GM19328 (cell line): ENCODE measurements at regions not wholly inside any gene's neighbourhood (a gene's known extent, or its start where the extent isn't known, plus 50 kb on each side); places are given as distances from the start of the nearest gene placed in this dataset.
"Not testable (repeated sequence)": the region's sequence is repeated elsewhere in the genome, so short reads cannot be mapped to it uniquely, and the experiment has no call there.

ENCODE experiments used
- ATAC-seq: cut with Tn5 transposase; IDR thresholded peaks from one replicate; pipeline ENCODE4 v1.9.1; 2021; ENCODE audit warnings: mild to moderate bottlenecking, moderate library complexity; ENCODE audit not compliant: unreplicated experiment

DNA sequence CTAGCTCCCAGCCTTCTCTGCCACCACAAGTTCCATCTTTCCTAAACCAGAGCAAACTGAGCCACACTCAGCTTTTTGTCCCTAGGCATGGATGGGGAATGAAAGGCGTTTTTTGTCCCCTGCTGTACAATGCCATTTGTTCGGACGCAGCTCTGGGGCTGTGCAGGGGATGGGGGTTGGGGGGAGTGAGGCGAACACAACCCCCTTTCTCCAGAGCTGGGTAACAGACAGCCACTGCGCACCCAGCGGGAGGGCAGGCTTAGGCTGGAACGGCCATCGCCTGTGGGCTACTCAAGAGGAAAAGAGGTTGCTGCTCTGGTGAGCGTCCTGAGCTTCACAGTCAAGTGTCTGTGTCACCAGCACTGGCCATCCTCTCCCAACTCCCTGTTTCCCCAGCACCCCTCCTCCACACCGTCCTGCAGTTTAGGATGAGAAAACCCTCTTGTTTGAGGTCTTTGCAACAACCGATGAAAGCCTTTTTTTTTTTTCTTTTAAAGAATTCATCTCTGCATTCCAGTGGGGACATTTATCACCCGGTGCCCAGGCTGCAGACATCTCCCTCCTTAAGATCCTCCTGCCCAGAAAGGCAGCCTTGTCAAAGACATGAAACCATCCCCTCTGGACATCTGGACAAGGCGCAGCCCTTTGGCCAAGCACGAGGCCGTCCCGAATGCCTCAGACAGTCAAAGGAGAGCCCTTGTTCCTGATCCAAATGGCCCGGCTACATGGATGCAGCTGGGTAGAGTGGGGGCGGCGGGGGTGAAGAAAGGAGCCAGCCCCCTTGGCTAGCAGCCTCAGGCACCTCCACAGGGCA is 419.6 kb downstream of the BCOR start:
- ATAC-seq = no peak

DNA sequence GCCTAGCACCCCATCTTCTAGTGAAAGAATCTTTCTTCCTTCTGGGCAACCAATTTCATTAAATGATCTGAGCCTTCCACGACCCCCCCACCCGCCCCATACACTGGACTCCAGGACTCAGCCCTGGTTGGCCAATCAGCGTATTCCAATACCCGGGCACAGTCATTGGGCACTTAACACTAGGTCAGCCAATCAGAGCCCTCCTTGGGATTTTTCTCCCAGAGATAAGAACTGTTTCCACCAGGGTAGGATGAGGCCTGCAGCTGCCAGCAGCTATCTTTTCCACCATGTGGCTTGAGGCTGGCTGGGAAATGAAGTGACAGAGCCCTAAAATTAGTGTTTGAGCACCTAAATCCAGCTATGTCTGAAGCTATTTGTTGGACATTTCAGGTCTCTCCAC is 418.8 kb downstream of the BCOR start:
- ATAC-seq = no peak

DNA sequence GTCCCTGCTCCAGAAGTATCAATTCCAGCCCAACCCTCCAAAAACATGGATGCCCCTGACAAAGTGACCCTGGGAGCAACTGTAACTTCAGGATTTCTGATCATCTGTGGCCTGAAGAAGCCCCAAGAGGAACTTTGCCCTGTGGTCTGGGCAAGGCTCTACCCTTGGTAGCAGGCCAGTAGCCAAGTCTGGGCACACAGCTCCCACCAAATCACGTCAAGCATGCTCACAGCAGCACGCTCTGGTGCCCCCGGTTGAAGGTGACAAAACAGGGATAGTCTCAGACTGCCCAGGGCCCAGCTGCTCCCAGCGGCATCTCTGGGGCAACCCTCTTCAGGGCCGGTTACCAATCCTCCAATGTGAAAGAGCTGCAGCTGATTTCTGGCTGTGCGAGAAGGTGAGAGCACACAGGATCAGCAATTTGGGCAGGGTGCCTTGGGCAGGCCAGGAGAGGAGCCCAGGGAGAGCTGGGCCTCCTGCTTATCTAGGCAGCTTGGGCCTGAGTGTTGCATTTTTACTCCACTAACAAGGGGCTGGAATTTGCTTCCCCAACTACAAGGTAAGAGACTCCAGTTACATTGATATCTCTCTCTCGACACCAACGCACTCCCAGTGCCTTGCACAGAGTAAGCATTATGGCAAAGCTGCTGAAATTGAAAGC is 418.1 kb downstream of the BCOR start:
- ATAC-seq = no peak

DNA sequence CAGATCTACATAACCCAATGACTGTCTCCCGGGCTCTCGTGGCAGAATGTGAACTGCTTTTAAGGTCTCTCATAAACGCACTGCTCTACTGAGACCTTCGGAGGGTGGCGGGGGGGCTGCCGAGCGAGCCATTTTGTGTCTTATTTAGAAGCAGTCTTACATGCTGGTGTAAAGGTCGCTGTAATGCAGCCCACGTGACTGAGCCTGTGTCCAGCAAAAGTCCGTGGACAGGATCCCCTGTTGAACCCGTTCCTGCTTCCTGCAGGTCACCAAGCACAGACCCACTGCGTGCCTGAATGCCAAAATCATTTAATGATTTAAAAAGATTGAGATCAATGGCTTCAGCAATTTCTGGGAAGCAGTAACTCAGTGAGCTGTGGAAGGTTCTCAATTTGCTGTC is 415.9 kb downstream of the BCOR start:
- ATAC-seq = no peak

DNA sequence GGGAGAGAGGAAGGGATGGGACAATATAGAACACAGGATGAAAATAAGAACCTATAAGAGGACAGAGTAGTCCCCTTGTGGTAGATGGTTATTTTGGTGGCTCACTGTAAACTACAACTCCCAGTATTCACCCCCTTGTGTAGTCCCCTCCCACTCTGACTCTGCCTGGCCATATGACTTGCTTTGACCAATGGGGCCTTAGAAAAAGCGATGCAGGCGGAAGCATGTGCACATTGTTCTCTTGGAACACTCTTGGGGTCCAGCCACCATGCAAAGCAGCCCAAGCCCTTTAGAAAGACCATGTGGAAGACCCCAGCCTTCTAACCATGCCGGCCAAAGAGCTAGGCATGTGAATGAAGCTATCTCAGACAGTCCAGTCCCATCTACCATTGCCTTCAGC is 415.0 kb downstream of the BCOR start:
- no peak for ATAC-seq

DNA sequence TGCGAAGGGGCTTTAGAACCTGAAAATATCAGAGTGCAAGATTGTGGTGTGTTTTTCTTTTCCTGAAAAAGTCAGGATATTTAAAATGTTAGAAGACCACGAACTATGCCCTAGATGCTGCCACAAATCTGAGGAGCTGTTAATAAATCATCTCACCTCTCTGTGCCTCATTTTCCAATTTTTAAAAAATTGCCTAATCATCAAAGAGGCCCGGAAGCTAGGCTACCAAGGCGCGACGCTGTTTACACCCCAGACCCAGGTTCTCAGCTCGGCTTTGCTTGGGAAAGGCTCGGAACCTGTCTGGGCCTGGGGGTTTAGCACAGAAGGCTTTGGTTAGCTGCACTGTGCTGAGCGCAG is 409.6 kb downstream of the BCOR start:
- ATAC-seq = no peak

DNA sequence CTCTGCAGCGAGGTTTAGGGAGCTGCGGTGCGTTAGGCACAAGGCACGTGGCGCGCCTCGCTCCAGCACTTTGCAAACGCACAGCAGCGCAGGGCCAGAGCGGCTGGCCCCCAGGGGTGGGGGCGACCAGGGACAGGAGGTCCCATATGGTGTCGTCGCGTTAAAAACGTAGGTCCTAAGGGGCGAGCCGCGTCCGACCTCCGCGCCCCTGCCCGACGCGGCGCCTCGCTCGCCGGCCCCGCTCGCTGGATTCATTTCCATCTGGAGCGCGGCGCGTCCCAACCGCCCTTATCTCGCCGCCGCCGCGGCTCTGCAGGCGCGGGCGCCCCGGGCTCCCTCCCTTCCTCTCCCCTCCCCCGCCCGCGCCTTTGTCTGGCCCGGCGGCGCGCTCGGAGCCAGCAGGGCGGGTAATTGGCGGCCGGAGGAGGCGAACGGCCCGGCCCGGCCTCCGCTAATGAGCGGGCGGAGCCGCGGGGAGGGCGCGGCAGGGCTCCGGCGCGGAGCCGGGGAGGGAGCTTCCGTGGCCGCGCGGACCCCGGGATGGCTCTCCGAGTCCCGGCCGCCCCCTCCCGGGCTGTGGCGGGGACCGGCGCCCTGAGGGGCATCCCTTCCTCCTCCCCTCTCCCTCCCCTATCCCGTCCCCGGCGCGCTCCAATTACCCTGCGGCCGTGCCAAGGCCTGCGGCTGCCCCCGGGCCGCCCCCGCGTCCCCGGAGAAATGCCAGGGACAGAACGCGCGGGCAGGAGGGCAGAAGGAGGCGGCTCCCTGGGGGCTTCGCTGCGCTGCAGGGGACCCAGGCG is 409.0 kb downstream of the BCOR start:
- ATAC-seq = no peak

DNA sequence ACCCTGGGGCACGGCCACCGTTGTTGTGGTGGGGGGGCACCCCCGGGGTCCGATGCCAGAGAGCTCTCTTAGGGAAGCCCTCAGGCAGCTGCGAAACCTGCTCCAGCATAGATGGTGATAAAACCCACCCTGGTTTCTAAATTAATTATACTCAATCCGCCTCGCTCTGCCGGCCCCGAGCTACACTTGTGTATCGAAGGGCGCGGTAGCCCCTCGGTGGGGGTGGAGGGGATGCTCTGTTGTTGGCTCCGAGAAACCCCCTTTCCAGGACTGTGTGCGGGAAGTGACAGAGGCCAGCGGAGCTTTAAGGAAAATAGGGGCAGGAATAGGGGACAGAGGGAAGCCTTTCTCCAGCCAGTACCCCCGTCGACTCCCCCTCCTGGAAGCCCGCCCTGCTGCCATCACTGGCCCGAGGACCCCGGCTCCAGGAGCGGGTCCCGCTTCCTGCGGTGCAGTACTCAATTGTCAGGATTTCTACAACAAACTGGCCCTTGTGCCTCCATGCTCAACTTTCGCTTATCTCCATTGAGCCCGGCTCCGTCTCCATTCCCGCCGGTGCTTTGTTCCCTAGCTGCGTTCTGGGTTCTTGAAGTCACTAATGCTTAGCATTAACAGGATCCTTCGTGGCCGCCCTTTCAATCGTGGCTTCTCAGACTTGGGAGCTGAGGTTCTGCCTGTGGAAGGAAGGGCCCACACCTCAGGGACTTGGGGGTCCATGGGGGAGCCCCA is 408.2 kb downstream of the BCOR start:
- no peak for ATAC-seq

DNA sequence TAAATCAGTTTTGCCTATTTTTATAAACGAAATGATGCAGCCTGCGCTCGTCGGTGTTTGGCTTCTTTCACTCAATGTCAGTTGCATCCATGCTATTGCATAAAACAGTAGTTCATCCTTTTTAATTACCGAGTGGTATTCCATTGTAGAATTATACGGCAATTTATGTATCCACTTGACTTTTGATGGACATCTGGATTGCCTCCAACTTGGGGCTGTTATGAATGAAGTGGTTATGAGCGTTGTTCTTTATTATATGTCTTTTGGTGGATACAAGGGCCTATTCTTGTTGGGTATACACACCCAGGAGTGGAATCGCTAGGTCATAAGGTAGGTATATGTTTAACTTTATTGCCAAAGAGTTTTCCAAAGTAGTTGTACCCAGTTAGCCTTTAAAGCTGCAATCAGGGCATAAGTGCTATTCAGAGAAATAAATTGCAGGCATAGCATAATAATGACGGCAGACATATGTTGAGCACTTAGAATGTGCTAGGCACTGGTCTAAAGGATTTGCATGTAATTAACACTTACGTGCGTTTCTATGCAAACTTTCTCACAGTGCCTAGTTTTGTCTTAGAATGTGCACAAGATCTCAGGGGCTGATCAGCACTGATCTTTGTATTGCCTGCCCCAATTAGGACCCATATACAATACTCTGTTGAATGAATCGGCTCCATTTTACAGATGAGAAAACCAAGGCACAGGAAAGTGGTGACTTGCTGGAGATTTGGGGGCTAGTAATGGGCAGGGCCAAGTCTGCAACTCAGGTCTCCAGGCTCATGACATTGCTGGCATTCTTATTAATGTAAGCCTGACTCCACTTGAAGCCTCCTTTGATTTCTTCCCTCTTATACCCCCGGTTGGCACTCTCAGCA is 407.0 kb downstream of the BCOR start:
- no peak for ATAC-seq

DNA sequence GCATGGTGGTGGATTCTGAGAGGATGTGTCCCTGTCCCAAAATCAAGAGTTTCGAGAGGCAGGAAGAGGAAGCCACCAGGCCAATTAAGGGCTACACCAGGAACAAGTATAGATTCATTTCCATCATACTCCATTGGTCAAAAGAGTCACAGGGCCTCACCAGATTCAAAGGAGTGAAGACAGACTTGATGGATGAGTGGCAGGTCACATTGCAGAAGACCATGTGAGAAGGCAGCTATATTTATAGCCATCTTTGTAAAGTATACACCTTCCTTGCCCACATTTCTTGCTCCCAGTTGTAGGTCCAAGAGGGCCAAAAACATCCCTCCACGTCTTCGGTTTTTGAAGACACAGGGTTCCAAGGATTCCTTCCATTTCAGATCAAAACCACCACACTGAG is 406.0 kb downstream of the BCOR start:
- ATAC-seq = no peak

DNA sequence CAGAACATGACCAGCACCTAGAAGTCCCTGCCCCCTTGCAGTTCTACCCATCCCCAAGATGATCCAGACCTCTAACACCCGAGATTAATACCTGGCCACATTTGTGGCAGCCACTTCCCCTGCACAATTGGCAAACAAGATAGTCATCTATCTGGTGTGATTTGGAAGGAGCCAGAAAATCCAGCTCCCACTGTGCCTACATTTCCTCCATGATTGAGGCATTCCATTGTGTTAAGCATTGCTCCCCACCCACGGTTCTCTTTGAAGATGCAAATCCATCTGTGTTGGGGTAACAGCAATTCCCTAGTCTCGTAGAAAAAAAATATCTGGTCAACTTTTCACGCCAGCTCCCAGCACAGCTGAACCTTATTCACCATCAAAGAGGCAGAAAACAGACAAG is 405.0 kb downstream of the BCOR start:
- no peak for ATAC-seq

DNA sequence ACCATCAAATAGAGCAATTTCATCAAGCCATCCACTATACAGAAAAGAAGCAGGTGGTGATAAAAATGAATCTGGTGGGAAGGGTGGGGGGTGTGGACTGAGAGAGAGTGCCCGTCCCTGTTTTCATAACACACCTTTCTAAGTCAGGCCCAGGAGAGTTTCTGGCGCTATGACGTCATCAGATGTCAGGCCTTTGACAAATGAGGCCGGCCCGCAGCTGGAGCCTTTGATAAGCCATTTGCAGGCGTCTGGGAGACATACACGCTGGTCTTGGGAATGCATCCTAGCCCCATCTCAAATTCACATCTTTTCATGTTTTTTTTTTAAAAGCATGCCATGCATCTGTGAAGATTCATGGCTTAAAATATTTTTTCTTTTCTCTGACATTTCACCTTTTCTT is 404.5 kb downstream of the BCOR start:
- ATAC-seq = no peak

DNA sequence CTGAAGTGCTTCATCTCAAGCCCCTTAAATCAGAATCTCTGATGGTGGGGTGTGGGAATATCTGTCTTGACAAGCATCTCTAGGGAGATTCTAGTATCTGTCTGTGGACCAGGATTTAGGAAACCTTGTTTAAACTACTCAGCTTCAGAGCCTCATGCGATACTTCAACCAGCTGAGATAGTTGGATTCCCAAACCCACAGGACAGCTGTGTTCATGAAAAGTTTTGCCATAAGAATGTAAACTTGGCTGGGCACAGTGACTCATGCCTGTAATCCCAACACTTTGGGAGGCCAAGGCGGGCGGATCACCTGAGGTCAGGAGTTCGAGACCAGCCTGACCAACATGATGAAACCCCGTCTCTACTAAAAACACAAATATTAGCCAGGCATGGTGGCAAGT is 395.1 kb downstream of the BCOR start:
- ATAC-seq = not testable (repeated sequence)

DNA sequence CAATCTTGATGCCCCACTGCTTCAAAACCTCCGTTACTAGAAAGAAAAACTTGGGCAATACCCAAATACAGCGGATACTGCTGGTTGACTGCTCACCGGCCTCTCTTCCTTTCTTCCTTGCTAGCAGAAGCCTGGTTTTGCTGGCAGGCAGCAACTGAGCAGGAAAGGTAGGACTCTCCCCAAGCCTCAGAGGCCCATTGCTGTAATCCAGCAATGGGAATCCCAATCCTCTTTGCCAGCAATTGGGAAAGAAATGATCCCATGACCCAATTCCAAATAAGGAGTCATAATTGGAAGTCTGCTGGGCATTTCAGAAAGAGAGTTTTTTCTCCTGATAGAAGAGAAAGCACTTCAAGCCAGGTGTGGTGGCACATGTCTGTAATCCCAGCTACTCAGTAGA is 394.5 kb downstream of the BCOR start:
- ATAC-seq = no peak

DNA sequence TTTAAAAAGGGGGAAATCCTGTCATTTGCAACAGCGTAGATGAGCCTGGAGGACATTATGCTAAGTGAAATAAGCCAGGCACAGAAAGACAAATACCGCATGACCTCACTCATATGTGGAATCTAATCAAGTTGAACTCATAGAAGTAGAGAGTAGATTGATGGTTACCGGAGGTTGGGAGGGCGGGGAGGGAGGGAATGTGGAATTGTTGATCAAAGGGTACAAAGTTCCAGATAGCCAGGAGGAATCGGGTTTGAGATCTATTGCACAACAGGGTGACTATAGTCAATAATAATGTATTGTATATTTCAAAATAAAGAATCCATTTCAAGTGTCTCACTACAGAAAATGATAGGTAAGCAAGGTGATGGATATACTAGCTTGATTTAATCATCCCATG is 393.2 kb downstream of the BCOR start:
- no peak for ATAC-seq

DNA sequence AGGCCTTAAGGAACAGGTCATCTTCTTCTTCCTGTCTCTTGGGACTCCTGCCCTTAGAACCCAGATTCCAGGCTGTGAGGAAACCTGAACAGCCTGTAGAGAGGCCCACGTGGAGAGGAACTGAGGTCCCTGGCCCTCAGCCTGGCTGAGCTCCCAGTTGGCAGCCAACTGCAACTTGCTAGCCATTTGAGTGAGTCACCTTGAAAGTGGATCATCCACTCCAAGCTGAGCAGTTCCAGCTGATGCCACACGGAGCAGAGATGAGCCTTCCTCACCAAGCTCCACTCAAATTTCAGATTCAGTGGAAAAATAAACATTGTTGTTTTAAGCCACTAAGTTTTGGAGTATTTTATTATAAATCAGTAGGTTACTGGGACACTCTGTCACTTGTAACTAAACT is 392.5 kb downstream of the BCOR start:
- ATAC-seq = no peak

DNA sequence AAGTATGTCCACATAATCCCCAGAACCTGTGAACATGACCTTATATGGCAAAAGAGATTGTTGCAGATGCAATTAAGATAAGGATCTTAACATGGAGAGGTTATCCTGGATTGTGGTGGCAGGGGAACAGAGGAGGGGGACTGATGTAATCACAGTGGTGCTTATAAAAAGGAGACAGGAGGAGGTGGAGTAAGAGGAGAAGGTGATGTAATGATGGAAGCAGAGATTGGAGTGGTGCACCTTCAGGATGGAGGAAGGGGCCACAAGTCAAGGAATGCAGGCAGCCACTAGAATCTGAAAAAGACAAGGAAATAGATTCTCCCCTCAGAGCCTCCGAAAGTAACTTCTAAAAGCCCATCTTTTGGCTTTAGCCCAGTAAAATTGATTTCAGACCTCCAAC is 388.4 kb downstream of the BCOR start:
- no peak for ATAC-seq

DNA sequence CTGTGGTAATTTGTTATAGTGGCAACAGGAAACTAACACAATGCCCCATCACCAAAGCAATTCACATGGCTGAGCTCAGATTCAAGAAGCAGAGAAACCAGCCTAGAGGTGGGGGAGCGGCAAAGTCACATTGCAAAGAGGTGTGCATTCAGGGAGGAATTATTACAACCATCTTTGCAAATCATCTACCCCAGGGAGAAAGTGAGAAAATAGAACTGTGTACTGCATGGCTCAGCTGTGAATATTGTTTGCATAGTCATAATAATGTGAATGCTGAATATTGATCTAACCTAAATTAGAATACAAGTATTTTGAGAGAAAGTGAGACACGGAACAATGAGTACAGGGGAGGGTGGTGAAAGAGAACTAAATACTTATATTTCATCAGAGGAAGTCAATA is 387.9 kb downstream of the BCOR start:
- no peak for ATAC-seq

DNA sequence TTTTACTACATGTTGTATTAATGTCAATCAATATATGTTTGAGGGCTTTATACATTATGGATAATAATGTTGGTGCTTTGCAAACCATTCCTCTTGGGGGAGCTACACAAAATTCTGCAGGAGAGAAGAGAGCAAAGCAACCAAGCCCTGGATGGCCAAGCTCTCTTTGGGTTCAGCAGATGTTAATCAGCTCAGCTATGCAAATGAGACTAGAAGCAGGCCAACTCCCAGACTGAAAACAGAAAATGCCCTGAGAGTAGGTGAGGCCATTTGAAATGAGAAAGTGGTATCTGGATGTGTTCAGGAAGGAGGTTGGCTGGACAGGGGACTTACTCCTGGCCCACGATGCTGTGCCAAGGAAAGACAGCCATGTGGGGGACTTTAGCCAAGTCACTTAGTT is 387.0 kb downstream of the BCOR start:
- ATAC-seq = no peak

DNA sequence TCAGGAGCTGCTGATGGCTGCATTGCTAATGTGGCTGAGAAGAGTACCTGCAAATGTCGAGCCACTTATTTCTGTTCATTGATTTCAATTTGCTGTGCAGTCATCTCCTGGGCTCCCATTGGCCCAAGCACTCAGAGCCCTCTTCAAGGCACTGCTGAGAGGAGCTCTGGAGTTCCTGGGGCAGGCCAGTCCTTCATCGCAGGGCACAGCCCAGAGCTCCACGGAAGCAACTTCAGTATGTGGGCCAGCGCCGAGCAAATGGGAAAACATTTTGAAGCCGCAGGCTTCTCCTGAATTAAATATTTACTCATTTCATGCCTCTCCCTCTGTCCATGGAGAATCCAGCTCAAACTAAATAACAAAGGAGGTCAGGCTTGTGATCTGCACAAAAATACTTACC is 383.3 kb downstream of the BCOR start:
- ATAC-seq = no peak
